ENCODE measurements at regions not wholly inside any gene's neighbourhood (a gene's known extent, or its start where the extent isn't known, plus 50 kb on each side); places are given as distances from the start of the nearest gene placed in this dataset.
"Not testable (repeated sequence)": the region's sequence is repeated elsewhere in the genome, so short reads cannot be mapped to it uniquely, and the experiment has no call there.

DNA sequence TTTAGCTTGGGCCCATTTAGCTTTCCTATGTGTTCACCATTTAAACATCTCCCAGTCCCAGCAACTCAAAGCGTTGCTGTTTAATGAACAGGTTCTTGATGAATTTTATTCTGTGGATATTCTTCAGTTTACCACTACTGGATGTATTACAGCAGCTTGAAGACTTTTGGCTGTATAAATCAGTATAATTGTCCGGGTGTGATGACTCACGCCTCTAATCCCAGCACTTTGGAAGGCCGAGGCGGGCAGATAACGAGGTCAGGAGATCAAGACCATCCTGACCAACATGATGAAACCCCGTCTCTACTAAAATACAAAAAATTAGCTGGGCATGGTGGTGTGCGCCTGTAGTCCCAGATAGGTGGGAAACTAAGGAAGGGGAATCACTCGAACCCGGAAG lies 1286.7 kb upstream of the EYS start:
- DNase-seq = not testable (repeated sequence)

DNA sequence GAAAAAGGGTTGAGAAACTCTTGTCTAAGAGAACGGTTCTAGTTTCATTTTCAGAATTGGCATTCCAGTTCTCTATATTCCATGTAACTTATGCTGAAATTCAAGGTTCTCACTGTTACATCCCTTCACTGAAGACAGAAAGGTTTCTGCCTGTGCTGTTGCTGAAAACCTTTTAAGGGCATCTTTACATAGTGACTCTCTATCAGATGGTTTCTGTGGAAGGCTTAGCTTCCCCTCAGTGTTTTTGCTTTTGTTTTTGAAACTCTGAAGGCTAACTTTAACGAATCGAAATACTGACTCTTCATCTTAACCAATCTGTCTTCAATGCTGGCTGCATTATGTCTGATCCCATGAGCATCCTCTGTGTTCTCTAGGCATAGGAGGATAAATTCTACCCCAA lies 1286.2 kb upstream of the EYS start:
- DNase-seq = no peak

DNA sequence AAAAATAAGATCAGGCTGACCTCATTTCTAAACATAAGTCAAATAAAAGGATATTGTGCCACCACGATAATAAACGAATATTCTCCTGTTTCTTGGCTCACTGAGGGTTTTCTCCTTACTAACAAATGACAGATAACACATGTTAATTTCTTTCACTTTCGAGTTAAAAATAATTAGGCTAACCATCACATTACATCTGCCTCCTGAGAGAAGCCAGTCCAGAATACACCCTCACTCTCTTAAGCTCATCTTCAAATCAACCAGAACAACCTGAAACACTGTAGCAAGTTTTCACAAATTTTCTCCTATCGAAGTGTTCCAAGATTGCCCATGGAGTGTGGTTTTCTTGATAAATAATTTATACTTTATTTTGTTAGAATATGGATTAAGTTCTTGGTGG lies 1285.6 kb upstream of the EYS start:
- DNase-seq = no peak

DNA sequence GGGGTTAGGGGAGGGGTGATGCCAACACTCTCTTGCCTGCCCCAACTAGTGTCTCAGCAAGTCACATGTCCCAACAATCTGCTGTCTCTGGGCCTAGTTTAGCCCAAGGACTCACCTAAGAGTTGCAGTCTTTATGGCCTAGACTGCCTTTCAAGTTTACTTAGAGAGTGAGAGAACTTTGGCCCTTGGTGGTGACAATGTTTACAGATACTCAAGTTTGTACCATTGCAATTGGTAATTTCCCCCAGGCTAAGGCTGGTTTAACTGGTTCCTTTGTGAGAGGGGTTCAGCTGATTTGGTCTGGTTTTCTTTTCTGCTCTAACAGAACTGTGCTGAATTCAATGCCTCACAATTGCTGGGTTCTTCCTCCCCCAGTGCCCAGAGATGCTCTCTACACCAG lies 1279.9 kb upstream of the EYS start:
- DNase-seq = no peak

GRCh38 chr6:66985816-66986215 lies 1278.8 kb upstream of the EYS start:
- no peak for DNase-seq

DNA sequence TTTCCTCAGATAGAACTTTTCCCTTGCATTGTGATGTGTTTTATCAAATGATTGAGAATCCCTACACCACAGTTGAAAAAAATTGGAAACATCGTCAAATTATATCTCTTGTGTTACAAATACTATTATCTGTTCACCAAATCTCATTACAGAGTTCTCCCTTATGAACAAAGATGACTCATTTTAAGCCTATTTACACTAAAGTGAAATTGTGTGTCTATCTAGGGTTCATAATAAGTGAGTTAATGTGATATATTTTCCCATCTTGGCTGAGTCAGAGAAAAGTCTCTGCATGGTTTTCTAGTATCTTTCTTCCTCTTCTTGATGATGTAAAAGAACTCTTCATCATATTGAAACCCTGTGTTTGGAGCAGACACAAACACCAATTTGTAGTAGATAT lies 1263.3 kb upstream of the EYS start:
- DNase-seq = no peak

DNA sequence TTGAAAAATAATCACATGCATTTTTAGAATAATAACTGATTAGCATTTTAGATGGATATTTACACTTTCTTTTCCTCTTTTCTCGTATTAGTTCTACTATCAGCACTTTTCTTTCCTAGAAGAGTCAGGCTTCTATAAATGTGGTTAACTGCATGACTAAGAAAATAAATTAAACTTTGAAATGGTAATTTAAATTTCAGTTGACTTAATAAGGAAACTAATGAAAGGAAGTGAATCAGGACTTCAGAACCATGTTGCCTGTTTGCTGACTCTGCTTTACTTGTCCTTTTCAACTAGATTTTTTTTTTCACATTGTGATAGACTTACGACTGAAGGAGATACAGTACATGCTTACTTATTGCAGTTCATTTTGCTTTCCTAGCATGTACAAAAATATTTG lies 1258.2 kb upstream of the EYS start:
- DNase-seq = no peak

DNA sequence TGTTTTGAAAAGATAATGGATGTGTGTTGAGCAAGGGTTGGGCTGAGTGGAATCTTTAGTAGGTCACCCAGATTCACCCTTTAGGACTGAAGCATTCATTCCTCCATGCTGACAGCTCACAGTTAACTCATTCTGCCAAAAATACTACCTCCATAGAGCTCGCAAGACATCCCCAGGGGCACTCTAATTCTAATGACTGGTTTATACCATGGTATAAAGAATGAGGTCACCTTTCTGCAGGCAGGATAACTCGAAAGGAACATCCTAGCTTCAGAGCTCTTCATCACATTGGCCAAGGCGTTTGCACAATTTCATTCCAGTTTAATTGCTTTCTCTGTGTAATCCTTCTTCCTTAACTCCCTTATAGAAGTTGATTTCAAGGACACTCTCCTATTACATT lies 1257.2 kb upstream of the EYS start:
- DNase-seq = no peak

GRCh38 chr6:66962082-66962481 lies 1255.1 kb upstream of the EYS start:
- no peak for DNase-seq

- DNase-seq = no peak
These were observed 1254.2 kb upstream of the EYS start for GRCh38 chr6:66961191-66961590.

DNA sequence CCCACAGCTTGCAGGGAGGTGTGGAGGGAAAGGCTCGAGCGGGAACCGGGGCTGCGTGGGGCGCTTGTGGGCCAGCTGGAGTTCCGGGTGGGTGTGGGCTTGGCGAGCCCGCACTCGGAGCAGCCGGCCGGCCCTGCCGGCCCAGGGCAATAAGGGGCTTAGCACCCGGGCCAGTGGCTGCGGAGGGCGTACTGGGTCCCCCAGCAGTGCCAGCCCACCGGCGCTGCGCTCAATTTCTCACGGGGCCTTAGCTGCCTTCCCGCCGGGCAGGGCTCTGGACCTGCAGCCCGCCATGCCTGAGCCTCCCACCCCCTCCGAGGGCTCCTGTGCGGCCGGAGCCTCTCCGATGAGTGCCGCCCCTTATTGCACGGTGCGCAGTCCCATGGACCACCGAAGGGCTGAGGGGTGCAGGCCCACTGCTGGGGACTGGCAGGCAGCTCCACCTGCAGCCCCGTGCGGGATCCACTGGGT lies 1242.2 kb upstream of the EYS start:
- DNase-seq = no peak

- DNase-seq = peak; percentile 47
These were observed 1241.1 kb upstream of the EYS start for GRCh38 chr6:66948106-66948505.

GRCh38 chr6:66940003-66940402 lies 1233.0 kb upstream of the EYS start:
- DNase-seq = no peak

GRCh38 chr6:66937180-66937579 lies 1230.2 kb upstream of the EYS start:
- DNase-seq = no peak

- no peak for DNase-seq
These were observed 1228.6 kb upstream of the EYS start for GRCh38 chr6:66935612-66936011.

- no peak for DNase-seq
These were observed 1224.8 kb upstream of the EYS start for GRCh38 chr6:66931787-66932186.

- DNase-seq = peak; percentile 72
These were observed 1223.7 kb upstream of the EYS start for GRCh38 chr6:66930559-66931290.

- no peak for DNase-seq
These were observed 1219.0 kb upstream of the EYS start for GRCh38 chr6:66926060-66926459.

- no peak for DNase-seq
These were observed 1206.6 kb upstream of the EYS start for GRCh38 chr6:66913657-66914056.

- no peak for DNase-seq
These were observed 1195.4 kb upstream of the EYS start for GRCh38 chr6:66902457-66902856.

DNA sequence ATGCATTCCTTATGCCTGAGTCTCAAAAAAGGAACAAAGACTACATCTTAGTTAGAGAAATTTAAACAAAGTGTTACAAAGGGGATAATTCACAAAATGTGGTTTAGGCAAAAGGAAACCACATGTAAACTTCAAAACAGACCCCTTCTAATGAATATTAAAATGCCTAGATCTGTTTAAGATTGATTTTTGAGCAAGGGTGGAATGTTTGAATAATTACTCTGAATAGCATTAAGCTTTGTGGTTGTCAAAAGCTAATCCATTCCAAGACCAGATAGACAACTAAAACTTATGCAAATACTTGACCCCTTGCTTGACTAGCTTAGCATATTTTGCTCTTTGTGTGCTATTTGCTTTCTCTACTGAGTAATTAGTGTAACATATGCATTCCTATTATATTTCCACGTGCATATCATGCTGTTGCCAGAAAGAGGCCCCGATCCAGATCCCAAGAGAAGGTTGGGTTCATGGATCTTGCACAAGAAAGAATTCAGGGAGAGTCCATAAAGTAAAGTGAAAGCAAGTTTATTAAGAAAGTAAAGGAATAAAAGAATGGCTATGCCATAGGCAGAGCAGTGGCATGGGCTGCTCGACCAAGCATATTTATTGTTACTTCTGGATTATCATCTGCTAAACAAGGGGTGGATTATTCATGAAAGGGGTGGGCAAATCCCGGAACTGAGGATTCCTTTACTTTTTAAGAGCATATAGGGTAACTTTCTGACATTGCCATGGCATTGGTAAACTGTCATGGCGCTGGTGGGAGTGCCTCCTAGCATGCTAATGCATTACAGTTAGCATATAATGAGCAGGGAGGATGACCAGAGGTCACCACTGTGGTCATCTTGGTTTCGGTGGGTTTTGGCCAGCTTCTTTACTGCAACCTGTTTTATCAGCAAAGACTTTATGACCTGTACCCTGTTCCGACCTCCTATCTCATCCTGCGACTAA lies 1193.4 kb upstream of the EYS start:
- no peak for DNase-seq

DNA sequence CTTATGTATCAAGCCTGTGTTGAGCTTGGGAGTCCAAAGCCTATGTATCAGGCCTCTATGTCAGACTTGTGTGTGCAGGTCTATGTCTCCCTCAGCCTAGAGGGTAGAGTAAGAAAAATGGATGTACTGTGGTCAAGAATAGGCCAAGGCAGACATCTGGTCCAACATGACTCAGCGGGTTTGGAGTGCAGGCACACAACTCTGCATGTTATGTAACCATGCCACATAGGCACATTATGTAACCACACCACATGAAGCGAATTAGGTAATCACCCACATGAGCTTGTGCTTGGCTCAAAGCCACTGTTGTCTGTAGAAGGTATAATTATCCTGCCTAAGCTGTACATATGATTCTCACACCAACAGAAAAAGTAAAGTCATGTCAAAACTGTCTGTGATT lies 1190.5 kb upstream of the EYS start:
- peak; percentile 33 for DNase-seq

DNA sequence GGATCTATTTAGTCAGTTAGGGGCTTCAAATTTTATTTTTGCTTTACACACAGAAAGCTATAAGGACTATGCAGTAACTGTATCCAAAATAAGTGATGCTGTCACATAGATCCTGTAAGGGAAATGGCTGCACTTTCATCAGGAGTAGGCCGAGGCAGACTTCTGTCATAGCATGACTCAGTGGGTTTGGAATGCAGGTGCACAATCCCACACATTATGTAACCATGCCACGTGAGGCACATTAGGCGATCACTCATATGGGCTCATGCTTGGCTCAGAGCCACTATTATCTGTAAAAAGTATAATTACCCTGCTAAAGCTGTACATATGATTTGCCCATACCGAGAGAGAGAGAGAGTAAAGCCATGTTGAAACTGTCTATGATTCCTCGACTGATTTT lies 1189.4 kb upstream of the EYS start:
- DNase-seq = peak; percentile 52

GRCh38 chr6:66883453-66883852 lies 1176.4 kb upstream of the EYS start:
- no peak for DNase-seq
